Natural killer cell (primary cell): ENCODE measurements at regions not wholly inside any gene's neighbourhood (a gene's known extent, or its start where the extent isn't known, plus 50 kb on each side); places are given as distances from the start of the nearest gene placed in this dataset.

Source experiments
- ATAC-seq, 3 donors: fragments of 150-1000 bp in 2 of 3; fragments of 200-7000 bp in 1 of 3; cut with Tn5 transposase; 1 replicate in 1 of 3; 2 replicates in 2 of 3; pipeline ENCODE4 v1.10.0; 2021; ENCODE audit warnings: mild to moderate bottlenecking in 2 of 3, moderate library complexity in 2 of 3
- DNase-seq, 2 donors: peaks; one replicate each; pipeline versions ENCODE4 v3.0.0 to v3.0.0-alpha.2; 2013 to 2021; ENCODE audit warnings: mixed read lengths in 1 of 2
- H3K27ac ChIP-seq: one replicate; pipeline ENCODE4 v1.5.1; 2013; ENCODE audit warnings: mild to moderate bottlenecking, low read length
- H3K27me3 ChIP-seq: one replicate; pipeline ENCODE4 v1.6.1; 2013; ENCODE audit warnings: low read length; ENCODE audit not compliant: control insufficient read depth, insufficient read depth
- H3K36me3 ChIP-seq: one replicate; pipeline ENCODE4 v1.6.1; 2013; ENCODE audit warnings: low read length; ENCODE audit not compliant: control insufficient read depth, insufficient read depth
- H3K4me1 ChIP-seq: one replicate; pipeline ENCODE4 v1.6.1; 2013; ENCODE audit warnings: low read length; ENCODE audit not compliant: control insufficient read depth, insufficient read depth
- H3K4me3 ChIP-seq: one replicate; pipeline ENCODE4 v1.5.1; 2013; ENCODE audit warnings: low read length
- H3K9me3 ChIP-seq: one replicate; pipeline ENCODE4 v1.6.1; 2013; ENCODE audit warnings: low read length; ENCODE audit not compliant: control insufficient read depth, insufficient read depth
- H3K27ac Mint-ChIP-seq, 2 donors: one replicate each; pipeline ENCODE4 v1.8.0; 2022; ENCODE audit warnings: mild to moderate bottlenecking in 2 of 2, mixed read lengths in 2 of 2, moderate library complexity in 1 of 2
- H3K27me3 Mint-ChIP-seq, 2 donors: one replicate each; pipeline ENCODE4 v1.8.0; 2022; ENCODE audit warnings: low read depth in 2 of 2, mixed read lengths in 2 of 2
- H3K36me3 Mint-ChIP-seq: one replicate; pipeline ENCODE4 v1.8.0; 2022; ENCODE audit warnings: mixed read lengths
- H3K4me1 Mint-ChIP-seq, 2 donors: one replicate each; pipeline ENCODE4 v1.8.0; 2022; ENCODE audit warnings: mixed read lengths in 2 of 2
- H3K4me3 Mint-ChIP-seq: one replicate; pipeline ENCODE4 v1.8.0; 2022; ENCODE audit warnings: mild to moderate bottlenecking, moderate library complexity, mixed read lengths
- H3K9me3 Mint-ChIP-seq, 2 donors: one replicate each; pipeline ENCODE4 v1.8.0; 2022; ENCODE audit warnings: mixed read lengths in 2 of 2
- CTCF ChIP-seq: fragments of 200-600 bp; IDR thresholded peaks from one replicate; pipeline ENCODE4 v1.8.0; 2022; ENCODE audit warnings: antibody characterized with exemption
- WGBS: methylation state at CpG from one replicate; pipeline ENCODE4 v1.1.7; 2013; ENCODE audit warnings: missing lambda C conversion rate; ENCODE audit not compliant: insufficient coverage; 5-methylcytosine and 5-hydroxymethylcytosine counted together
- intact Hi-C: fragments of 100-400 bp; cut with micrococcal nuclease; formaldehyde crosslinking; loops from one replicate; pipeline ENCODE4 v1.14.2; 2022

- Mint-ChIP-seq H3K27me3 (no peaks in the 10 kb centered on the region), H3K4me1 (no peaks in the 10 kb centered on the region), H3K9me3 (peaks cover 0 to 2% of the 10 kb centered on the region in 2 donors), H3K36me3 (no peaks in the 10 kb centered on the region), H3K27ac (no peak overlapping the region), H3K4me3 (no peak overlapping the region)
- Histone ChIP-seq H3K4me1 (no peaks in the 10 kb centered on the region), H3K27ac (no peak overlapping the region), H3K36me3 (no peaks in the 10 kb centered on the region), H3K9me3 (no peaks in the 10 kb centered on the region), H3K4me3 (no peak overlapping the region), H3K27me3 (no peaks in the 10 kb centered on the region)
- intact Hi-C loops, result no loop called here
- ATAC-seq (no peak), DNase-seq (no peak)
- WGBS, result 100% methylated on average over 1 of the region's 1 CpG
- no peak for TF ChIP-seq CTCF
Observed at GRCh38 chrX:20802036-20802435, 535.3 kb upstream of the RPS6KA3 start.

- H3K27ac ChIP-seq, result no peak overlapping the region
- H3K36me3 ChIP-seq, result no peaks in the 10 kb centered on the region
- H3K27me3 ChIP-seq, result no peaks in the 10 kb centered on the region
- ATAC-seq, result no peak
- WGBS, result no CpG with 5 or more reads among the region's 2 CpGs
- intact Hi-C loops, result no loop called here
- H3K27ac Mint-ChIP-seq, result no peak overlapping the region
- H3K36me3 Mint-ChIP-seq, result no peaks in the 10 kb centered on the region
- H3K9me3 Mint-ChIP-seq, result peaks cover 0 to 4% of the 10 kb centered on the region in 2 donors
- no peaks in the 10 kb centered on the region for H3K4me1 Mint-ChIP-seq
- no peak for TF ChIP-seq CTCF
- no peaks in the 10 kb centered on the region for H3K9me3 ChIP-seq
- no peak overlapping the region for H3K4me3 ChIP-seq
- DNase-seq, result no peak
- H3K4me3 Mint-ChIP-seq, result no peak overlapping the region
- no peaks in the 10 kb centered on the region for H3K4me1 ChIP-seq
- H3K27me3 Mint-ChIP-seq, result no peaks in the 10 kb centered on the region
Observed at GRCh38 chrX:20796450-20796849, 529.7 kb upstream of the RPS6KA3 start.

- H3K9me3 Mint-ChIP-seq, result peaks cover 0 to 2% of the 10 kb centered on the region in 2 donors
- no peaks in the 10 kb centered on the region for H3K27me3 Mint-ChIP-seq
- Histone ChIP-seq H3K27ac (no peak overlapping the region), H3K4me3 (no peak overlapping the region), H3K36me3 (no peaks in the 10 kb centered on the region), H3K9me3 (no peaks in the 10 kb centered on the region), H3K27me3 (no peaks in the 10 kb centered on the region), H3K4me1 (no peaks in the 10 kb centered on the region)
- no peak for DNase-seq
- no peak overlapping the region for H3K4me3 Mint-ChIP-seq
- 74% methylated on average over 2 of the region's 3 CpGs for WGBS
- intact Hi-C loops, result no loop called here
- no peak overlapping the region for H3K27ac Mint-ChIP-seq
- TF ChIP-seq CTCF, result no peak
- no peak for ATAC-seq
- H3K36me3 Mint-ChIP-seq, result no peaks in the 10 kb centered on the region
- no peaks in the 10 kb centered on the region for H3K4me1 Mint-ChIP-seq
Observed at GRCh38 chrX:20789103-20789502, 522.4 kb upstream of the RPS6KA3 start.

GRCh38 chrX:20767346-20767745 lies 500.6 kb upstream of the RPS6KA3 start:
- Mint-ChIP-seq H3K27me3 (no peaks in the 10 kb centered on the region), H3K27ac (no peak overlapping the region), H3K4me3 (no peak overlapping the region), H3K36me3 (no peaks in the 10 kb centered on the region), H3K4me1 (no peaks in the 10 kb centered on the region), H3K9me3 (peaks cover 4 to 10% of the 10 kb centered on the region in 2 donors)
- Histone ChIP-seq H3K4me1 (no peaks in the 10 kb centered on the region), H3K36me3 (no peaks in the 10 kb centered on the region), H3K4me3 (no peak overlapping the region), H3K27ac (no peak overlapping the region), H3K27me3 (no peaks in the 10 kb centered on the region), H3K9me3 (no peaks in the 10 kb centered on the region)
- DNase-seq (no peak), ATAC-seq (no peak)
- WGBS, result no CpG with 5 or more reads among the region's 2 CpGs
- TF ChIP-seq CTCF, result no peak
- intact Hi-C loops, result no loop called here
